Parathyroid adenoma (tissue), 2 donors: ENCODE measurements at regions not wholly inside any gene's neighbourhood (a gene's known extent, or its start where the extent isn't known, plus 50 kb on each side); places are given as distances from the start of the nearest gene placed in this dataset.

Experiments used
- H2AFZ ChIP-seq: fragments of 300-600 bp; sonication (generic); one replicate; pipeline ENCODE4 v1.7.0; 2017; ENCODE audit warnings: antibody characterized with exemption, mild to moderate bottlenecking
- H3K27ac ChIP-seq: fragments of 300-600 bp; sonication (generic); one replicate; pipeline ENCODE4 v1.7.0; 2017
- H3K27me3 ChIP-seq: fragments of 300-600 bp; sonication (generic); one replicate; pipeline ENCODE4 v1.7.0; 2017; ENCODE audit warnings: low read length; ENCODE audit not compliant: control insufficient read depth, insufficient read depth
- H3K36me3 ChIP-seq: fragments of 300-600 bp; sonication (generic); one replicate; pipeline ENCODE4 v1.7.0; 2017; ENCODE audit warnings: low read length; ENCODE audit not compliant: control insufficient read depth, insufficient read depth
- H3K4me1 ChIP-seq: fragments of 300-600 bp; sonication (generic); one replicate; pipeline ENCODE4 v1.7.0; 2017; ENCODE audit warnings: control low read depth
- H3K4me2 ChIP-seq: fragments of 300-600 bp; sonication (generic); one replicate; pipeline ENCODE4 v1.7.0; 2017; ENCODE audit warnings: low read length
- H3K4me3 ChIP-seq: fragments of 300-600 bp; sonication (generic); one replicate; pipeline ENCODE4 v1.7.0; 2017; ENCODE audit warnings: low read depth, low read length
- H3K79me2 ChIP-seq: fragments of 300-600 bp; sonication (generic); one replicate; pipeline ENCODE4 v1.7.0; 2017; ENCODE audit warnings: control low read depth
- H3K9ac ChIP-seq: fragments of 300-600 bp; sonication (generic); one replicate; pipeline ENCODE4 v1.7.0; 2017; ENCODE audit warnings: mild to moderate bottlenecking
- H3K9me3 ChIP-seq: fragments of 300-600 bp; sonication (generic); one replicate; pipeline ENCODE4 v1.7.0; 2017; ENCODE audit warnings: low read length; ENCODE audit not compliant: control insufficient read depth
- TF ChIP-seq, protein P1 (sequence below): fragments of 300-600 bp; sonication (generic); IDR thresholded peaks from one replicate; pipeline ENCODE4 v1.7.0; 2017; ENCODE audit warnings: antibody characterized with exemption, mild to moderate bottlenecking
- donor health status: primary hyperparathyroidism.

DNA sequence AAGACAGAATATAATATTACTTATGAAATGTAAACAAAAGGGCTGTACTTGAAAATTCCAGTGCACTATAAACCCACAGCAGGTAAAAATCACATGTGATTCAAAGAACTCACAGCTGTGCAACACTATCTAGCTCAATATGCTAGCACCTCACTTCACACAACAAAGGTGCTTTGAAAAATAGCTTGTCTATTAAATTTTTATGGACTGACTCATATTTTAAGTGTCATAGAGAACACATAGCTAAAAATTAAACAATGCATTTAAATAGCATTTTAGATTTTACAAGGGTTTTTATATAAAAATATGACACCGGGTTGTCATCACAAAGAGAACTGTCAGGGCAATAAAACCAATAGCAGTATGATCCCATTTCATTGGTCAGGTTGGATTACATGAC, 1390.5 kb upstream of the TENM4 start:
- H3K79me2 ChIP-seq: no peaks in the 10 kb centered on the region
- H3K9ac ChIP-seq: no peak overlapping the region
- H3K27me3 ChIP-seq: no peaks in the 10 kb centered on the region
- no peak overlapping the region for H3K4me2 ChIP-seq
- no peak overlapping the region for H2AFZ ChIP-seq
- no peaks in the 10 kb centered on the region for H3K9me3 ChIP-seq
- no peak overlapping the region for H3K27ac ChIP-seq
- H3K4me3 ChIP-seq: no peak overlapping the region
- H3K36me3 ChIP-seq: no peaks in the 10 kb centered on the region
- no peaks in the 10 kb centered on the region for H3K4me1 ChIP-seq
- TF ChIP-seq, protein P1, sequence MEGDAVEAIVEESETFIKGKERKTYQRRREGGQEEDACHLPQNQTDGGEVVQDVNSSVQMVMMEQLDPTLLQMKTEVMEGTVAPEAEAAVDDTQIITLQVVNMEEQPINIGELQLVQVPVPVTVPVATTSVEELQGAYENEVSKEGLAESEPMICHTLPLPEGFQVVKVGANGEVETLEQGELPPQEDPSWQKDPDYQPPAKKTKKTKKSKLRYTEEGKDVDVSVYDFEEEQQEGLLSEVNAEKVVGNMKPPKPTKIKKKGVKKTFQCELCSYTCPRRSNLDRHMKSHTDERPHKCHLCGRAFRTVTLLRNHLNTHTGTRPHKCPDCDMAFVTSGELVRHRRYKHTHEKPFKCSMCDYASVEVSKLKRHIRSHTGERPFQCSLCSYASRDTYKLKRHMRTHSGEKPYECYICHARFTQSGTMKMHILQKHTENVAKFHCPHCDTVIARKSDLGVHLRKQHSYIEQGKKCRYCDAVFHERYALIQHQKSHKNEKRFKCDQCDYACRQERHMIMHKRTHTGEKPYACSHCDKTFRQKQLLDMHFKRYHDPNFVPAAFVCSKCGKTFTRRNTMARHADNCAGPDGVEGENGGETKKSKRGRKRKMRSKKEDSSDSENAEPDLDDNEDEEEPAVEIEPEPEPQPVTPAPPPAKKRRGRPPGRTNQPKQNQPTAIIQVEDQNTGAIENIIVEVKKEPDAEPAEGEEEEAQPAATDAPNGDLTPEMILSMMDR: no peak

DNA sequence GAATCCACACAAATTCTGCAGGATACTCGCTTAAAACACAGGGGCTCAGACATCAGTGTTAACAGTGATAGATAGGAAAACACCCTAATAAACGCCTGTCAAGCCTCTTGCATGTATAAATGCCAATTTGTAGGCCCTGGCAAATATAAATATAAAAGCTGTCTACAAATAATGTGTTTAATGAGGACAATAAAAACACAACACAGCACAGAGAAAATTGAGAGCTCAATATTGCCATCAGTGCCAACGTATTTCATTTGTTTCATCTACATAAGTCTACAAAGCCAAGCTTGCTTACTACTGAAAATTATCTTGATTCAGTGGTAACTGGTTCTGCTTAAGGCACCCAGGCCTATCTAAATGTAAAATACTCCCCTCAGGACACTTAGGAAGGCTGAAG, 1387.0 kb upstream of the TENM4 start:
- Histone ChIP-seq H3K9ac (no peak overlapping the region), H3K4me1 (no peaks in the 10 kb centered on the region), H3K9me3 (no peaks in the 10 kb centered on the region), H3K4me2 (no peak overlapping the region), H2AFZ (no peak overlapping the region), H3K36me3 (no peaks in the 10 kb centered on the region), H3K79me2 (no peaks in the 10 kb centered on the region), H3K27ac (no peak overlapping the region), H3K4me3 (no peak overlapping the region), H3K27me3 (no peaks in the 10 kb centered on the region)
- TF ChIP-seq, protein P1: no peak

DNA sequence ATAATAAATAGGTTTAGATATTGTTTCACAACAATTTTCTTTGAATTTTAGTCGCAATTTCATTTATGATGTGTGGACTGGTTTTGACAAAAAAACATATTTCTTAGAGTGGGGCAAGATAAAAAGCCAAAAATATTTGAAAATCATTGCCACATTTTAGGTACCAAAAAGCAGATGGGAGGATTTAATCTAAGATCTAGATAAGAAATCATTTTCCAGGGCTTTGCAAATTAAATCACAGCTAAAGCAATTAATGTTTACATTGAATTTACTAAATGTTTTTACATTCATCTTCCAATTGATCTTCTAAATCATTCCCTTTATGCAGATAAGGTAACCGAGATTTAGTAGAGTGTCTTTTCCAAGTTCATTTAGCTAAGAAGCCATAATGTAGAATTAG, 1386.0 kb upstream of the TENM4 start:
- no peak overlapping the region for H3K4me2 ChIP-seq
- H3K36me3 ChIP-seq: no peaks in the 10 kb centered on the region
- no peaks in the 10 kb centered on the region for H3K9me3 ChIP-seq
- H3K79me2 ChIP-seq: no peaks in the 10 kb centered on the region
- no peak overlapping the region for H3K4me3 ChIP-seq
- H3K27me3 ChIP-seq: no peaks in the 10 kb centered on the region
- H3K4me1 ChIP-seq: no peaks in the 10 kb centered on the region
- TF ChIP-seq, protein P1: no peak
- H3K27ac ChIP-seq: no peak overlapping the region
- no peak overlapping the region for H2AFZ ChIP-seq
- no peak overlapping the region for H3K9ac ChIP-seq

DNA sequence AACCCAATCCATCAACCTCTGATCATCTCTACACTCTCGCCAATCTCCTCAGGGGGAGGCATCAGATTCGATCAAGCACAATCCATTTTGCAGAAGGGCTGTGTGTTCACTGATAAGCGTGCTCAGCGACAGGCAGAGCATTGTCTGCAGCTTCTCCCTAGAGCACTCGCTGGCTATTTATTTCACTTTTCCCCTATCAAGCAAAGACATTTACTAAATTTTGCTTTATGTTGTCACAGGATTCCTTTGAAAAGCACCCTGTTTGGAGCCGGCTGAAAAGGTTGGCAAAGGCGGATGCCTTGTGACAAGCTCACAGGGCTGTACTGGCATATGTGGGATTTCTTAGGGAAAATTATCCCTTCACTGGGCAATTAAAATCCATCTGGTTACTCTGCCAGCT, 1381.5 kb upstream of the TENM4 start:
- no peak overlapping the region for H3K9ac ChIP-seq
- H3K9me3 ChIP-seq: no peaks in the 10 kb centered on the region
- H3K27ac ChIP-seq: no peak overlapping the region
- H3K4me2 ChIP-seq: no peak overlapping the region
- TF ChIP-seq, protein P1: no peak
- H3K4me3 ChIP-seq: no peak overlapping the region
- H3K27me3 ChIP-seq: no peaks in the 10 kb centered on the region
- H2AFZ ChIP-seq: no peak overlapping the region
- no peaks in the 10 kb centered on the region for H3K4me1 ChIP-seq
- no peaks in the 10 kb centered on the region for H3K36me3 ChIP-seq
- H3K79me2 ChIP-seq: no peaks in the 10 kb centered on the region

DNA sequence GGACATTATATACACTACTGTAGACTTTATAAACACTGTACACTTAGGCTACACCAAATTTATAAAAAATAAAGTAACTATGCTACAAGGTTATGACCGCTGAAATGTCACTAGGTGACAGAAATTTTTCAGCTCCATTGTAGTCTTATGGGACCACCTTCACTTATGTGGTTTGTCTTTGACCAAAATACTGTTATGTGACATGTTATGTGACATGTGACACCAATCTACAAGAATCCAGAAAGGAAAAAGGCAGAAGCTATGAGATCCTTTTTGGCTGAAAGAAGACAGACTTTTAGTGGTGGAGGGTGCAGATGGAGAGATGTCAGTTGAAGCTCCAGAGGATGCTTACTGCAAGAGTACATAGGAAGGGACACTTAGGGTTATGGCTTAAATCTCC, 1378.4 kb upstream of the TENM4 start:
- H3K27me3 ChIP-seq: no peaks in the 10 kb centered on the region
- no peak overlapping the region for H3K4me2 ChIP-seq
- no peak overlapping the region for H3K4me3 ChIP-seq
- no peaks in the 10 kb centered on the region for H3K9me3 ChIP-seq
- no peak overlapping the region for H3K9ac ChIP-seq
- no peaks in the 10 kb centered on the region for H3K79me2 ChIP-seq
- no peaks in the 10 kb centered on the region for H3K36me3 ChIP-seq
- no peak overlapping the region for H3K27ac ChIP-seq
- no peaks in the 10 kb centered on the region for H3K4me1 ChIP-seq
- TF ChIP-seq, protein P1: no peak
- no peak overlapping the region for H2AFZ ChIP-seq
